Kidney (tissue), 13 donors: ENCODE measurements at regions not wholly inside any gene's neighbourhood (a gene's known extent, or its start where the extent isn't known, plus 50 kb on each side); places are given as distances from the start of the nearest gene placed in this dataset.

Experiments used
- DNase-seq, 5 donors: peaks; one replicate each; pipeline ENCODE4 v3.0.0-alpha.2; 2013 to 2020
- FAIRE-seq: peaks from 2 replicates; lab custom pipeline; 2012; peaks lifted over from hg19 to GRCh38; lab: Jason Lieb, UNC
- H3K27ac ChIP-seq, 2 donors: one replicate each; pipeline ENCODE4 v1.7.0; 2013; ENCODE audit warnings: low read depth in 2 of 2, low read length in 2 of 2, inconsistent platforms in 1 of 2
- H3K27me3 ChIP-seq: one replicate; pipeline ENCODE4 v1.7.1; 2013; ENCODE audit warnings: low read length, inconsistent platforms; ENCODE audit not compliant: control insufficient read depth, insufficient read depth
- H3K36me3 ChIP-seq, 3 donors: one replicate each; pipeline versions ENCODE4 v1.7.0 to v1.7.1; 2013; ENCODE audit warnings: low read length in 3 of 3, control low read depth in 1 of 3, inconsistent platforms in 1 of 3; ENCODE audit not compliant: insufficient read depth in 3 of 3, control insufficient read depth in 2 of 3
- H3K4me1 ChIP-seq, 3 donors: one replicate each; pipeline versions ENCODE4 v1.7.0 to v1.7.1; 2013; ENCODE audit warnings: low read length in 3 of 3, inconsistent platforms in 1 of 3, low read depth in 1 of 3; ENCODE audit not compliant: control insufficient read depth in 2 of 3, insufficient read depth in 2 of 3
- H3K4me3 ChIP-seq, 3 donors: one replicate each; pipeline versions ENCODE4 v1.7.0 to v1.8.1; 2013; ENCODE audit warnings: low read length in 3 of 3, control low read depth in 1 of 3, inconsistent platforms in 1 of 3
- H3K9ac ChIP-seq, 3 donors: one replicate each; pipeline versions ENCODE4 v1.7.0 to v1.7.1; 2013; ENCODE audit warnings: low read length in 3 of 3, control low read depth in 1 of 3, inconsistent platforms in 1 of 3
- H3K9me3 ChIP-seq, 3 donors: one replicate each; pipeline versions ENCODE4 v1.7.0 to v1.7.1; 2013; ENCODE audit warnings: low read length in 3 of 3, control low read depth in 1 of 3, inconsistent platforms in 1 of 3; ENCODE audit not compliant: control insufficient read depth in 2 of 3, insufficient read depth in 1 of 3
- intact Hi-C: fragments of 100-400 bp; cut with DNase I; formaldehyde crosslinking; loops from one replicate; pipeline ENCODE4 v1.11.1; 2022
- TF ChIP-seq, protein P1 (sequence below): IDR thresholded peaks from 3 replicates; pipeline ENCODE4 v1.5.1; 2012; ENCODE audit warnings: mild to moderate bottlenecking, moderate library complexity, borderline replicate concordance; ENCODE audit not compliant: insufficient read depth; ENCODE audit errors: extremely low read depth
- donor health status: control.
- donor health status: control.
- donor health status: control.
- donor health status: control.
- donor health status: control.
- donor health status: DM: yes; HTN: yes; CAD: no.
- donor health status: Normal renal cell carcinoma (clear cell type).

DNA sequence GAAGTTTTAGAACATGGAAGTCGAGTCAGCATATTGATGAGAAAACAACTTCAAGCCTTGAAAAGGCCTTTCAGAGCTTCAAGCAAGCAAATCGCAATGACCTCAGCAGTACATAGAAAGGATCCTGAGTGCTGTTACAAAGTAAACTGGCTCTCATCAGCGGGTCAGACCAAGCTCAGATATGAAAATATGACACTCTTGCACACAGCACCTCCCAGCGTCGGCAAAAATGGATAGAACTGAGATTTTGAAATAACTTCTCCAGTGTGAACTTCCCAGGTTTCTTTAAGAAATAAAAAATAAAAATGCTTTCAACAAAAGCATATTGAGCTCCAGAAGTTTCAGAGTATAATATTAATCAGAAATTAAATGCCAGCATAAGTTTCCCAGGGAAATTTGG, 296.9 kb downstream of the FBXO15 start:
- H3K4me1 ChIP-seq, result no peaks in the 10 kb centered on the region
- no peak overlapping the region for H3K27ac ChIP-seq
- no peak for FAIRE-seq
- TF ChIP-seq, protein P1, sequence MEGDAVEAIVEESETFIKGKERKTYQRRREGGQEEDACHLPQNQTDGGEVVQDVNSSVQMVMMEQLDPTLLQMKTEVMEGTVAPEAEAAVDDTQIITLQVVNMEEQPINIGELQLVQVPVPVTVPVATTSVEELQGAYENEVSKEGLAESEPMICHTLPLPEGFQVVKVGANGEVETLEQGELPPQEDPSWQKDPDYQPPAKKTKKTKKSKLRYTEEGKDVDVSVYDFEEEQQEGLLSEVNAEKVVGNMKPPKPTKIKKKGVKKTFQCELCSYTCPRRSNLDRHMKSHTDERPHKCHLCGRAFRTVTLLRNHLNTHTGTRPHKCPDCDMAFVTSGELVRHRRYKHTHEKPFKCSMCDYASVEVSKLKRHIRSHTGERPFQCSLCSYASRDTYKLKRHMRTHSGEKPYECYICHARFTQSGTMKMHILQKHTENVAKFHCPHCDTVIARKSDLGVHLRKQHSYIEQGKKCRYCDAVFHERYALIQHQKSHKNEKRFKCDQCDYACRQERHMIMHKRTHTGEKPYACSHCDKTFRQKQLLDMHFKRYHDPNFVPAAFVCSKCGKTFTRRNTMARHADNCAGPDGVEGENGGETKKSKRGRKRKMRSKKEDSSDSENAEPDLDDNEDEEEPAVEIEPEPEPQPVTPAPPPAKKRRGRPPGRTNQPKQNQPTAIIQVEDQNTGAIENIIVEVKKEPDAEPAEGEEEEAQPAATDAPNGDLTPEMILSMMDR, result no peak
- DNase-seq, result no peak
- H3K27me3 ChIP-seq, result no peaks in the 10 kb centered on the region
- no peak overlapping the region for H3K4me3 ChIP-seq
- no peak overlapping the region for H3K9ac ChIP-seq
- intact Hi-C loops, result no loop called here
- no peaks in the 10 kb centered on the region for H3K36me3 ChIP-seq
- H3K9me3 ChIP-seq, result no peaks in the 10 kb centered on the region

DNA sequence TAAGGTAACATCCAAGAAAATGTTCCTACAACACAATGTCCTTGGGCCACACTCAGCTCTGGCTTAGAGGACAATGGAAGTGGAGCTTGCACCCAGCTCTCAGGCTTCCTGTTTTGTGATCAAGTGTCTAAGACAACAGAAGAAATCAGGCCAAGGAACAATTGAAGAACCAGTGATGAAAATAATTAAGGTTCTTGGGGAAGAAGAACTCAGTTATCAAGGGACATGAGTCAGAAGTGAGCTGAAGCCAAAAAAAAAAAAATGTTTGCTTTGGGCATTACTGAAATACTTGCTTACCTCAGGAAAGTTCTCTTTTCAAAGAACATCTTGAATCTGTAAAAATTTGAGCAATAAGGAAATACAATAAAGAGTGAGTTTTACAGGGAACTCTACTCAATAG, 299.0 kb downstream of the FBXO15 start:
- no peak overlapping the region for H3K4me3 ChIP-seq
- H3K36me3 ChIP-seq, result no peaks in the 10 kb centered on the region
- no peaks in the 10 kb centered on the region for H3K4me1 ChIP-seq
- FAIRE-seq, result no peak
- intact Hi-C loops, result no loop called here
- DNase-seq, result no peak
- no peak overlapping the region for H3K27ac ChIP-seq
- TF ChIP-seq, protein P1, result no peak
- no peak overlapping the region for H3K9ac ChIP-seq
- no peaks in the 10 kb centered on the region for H3K27me3 ChIP-seq
- no peaks in the 10 kb centered on the region for H3K9me3 ChIP-seq

DNA sequence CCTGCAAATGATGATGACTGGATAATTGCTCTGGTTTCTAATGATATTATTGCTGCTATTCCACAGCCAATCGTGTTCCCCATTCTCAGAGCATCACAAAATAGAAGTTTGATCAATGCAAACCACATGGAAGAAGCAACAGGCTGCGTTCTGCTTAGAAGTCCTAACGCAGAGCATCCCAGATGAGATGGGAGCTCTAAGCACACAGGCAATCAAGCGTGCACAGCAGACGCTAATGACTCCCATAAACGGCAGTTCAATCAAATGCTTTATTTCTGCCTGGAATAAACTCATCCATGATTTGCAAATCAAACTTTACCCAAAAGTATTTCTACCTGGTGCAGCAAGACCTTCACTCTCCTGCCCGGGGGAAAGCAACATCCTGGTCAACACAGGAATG, 304.2 kb downstream of the FBXO15 start:
- FAIRE-seq, result no peak
- TF ChIP-seq, protein P1, result no peak
- Histone ChIP-seq H3K9me3 (no peaks in the 10 kb centered on the region), H3K36me3 (no peaks in the 10 kb centered on the region), H3K4me3 (no peak overlapping the region), H3K4me1 (no peaks in the 10 kb centered on the region), H3K27ac (no peak overlapping the region), H3K9ac (no peak overlapping the region), H3K27me3 (no peaks in the 10 kb centered on the region)
- intact Hi-C loops, result no loop called here
- peak in 1 of 5 donors; percentile 2 for DNase-seq

DNA sequence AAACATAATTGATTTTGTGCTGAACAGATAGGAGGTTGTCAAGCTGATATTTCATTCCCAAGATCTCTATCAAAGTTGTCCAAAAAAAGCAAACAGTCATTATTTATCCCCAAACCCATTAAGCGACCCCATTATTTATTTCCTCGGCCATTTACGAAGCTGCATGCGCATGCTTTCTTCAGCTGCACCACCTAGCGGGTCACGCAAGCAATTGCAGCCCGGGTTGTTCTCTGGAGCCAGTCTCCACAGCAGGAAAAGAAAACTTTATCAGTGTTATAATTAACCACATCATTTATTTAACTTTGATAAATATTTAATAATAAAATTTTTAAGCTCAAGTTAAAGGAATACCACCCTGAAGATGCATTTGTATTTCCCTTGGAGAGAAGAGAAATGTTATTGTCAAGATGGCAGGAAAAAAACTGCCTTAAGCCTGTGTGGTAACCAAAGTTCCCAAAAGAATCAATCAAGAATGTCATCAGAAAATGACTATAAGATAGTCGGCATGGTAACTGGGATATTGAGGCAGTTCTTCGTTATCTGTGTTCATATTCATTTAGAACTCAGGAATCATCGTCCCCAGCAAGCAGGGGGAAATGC, 304.7 kb downstream of the FBXO15 start:
- TF ChIP-seq, protein P1, result peak; percentile 82
- Histone ChIP-seq H3K9me3 (no peaks in the 10 kb centered on the region), H3K4me3 (peak overlapping the region in 2 of 3 donors; percentile 21 to 52), H3K4me1 (no peaks in the 10 kb centered on the region), H3K9ac (no peak overlapping the region), H3K27me3 (no peaks in the 10 kb centered on the region), H3K27ac (no peak overlapping the region), H3K36me3 (no peaks in the 10 kb centered on the region)
- FAIRE-seq (peak; percentile 3), DNase-seq (peak in 4 of 5 donors; percentile 40 to 75 (median 57))
- intact Hi-C loops, result no loop called here
